ENCODE measurements at regions not wholly inside any gene's neighbourhood (a gene's known extent, or its start where the extent isn't known, plus 50 kb on each side); places are given as distances from the start of the nearest gene placed in this dataset.

DNA sequence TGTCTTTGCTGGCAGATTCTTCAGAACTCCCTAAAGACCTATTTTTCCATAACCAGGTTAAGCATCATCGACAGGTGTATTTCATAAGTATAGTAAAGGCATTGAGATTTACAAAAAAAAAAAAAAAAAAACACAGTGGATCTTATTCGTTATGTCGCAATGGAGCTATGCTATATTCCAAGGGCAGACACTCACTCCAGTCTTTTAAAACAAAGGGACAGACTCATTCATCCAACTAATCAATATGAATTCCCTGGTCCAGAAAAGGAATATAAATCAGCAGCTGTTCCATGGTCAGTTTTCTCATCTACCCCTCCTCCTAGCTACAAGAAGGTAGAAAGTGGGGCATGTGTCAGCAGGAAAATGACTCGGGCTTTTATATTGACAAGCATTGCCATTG lies 97.7 kb upstream of the MON1B start:
- TF ChIP-seq, protein P1, sequence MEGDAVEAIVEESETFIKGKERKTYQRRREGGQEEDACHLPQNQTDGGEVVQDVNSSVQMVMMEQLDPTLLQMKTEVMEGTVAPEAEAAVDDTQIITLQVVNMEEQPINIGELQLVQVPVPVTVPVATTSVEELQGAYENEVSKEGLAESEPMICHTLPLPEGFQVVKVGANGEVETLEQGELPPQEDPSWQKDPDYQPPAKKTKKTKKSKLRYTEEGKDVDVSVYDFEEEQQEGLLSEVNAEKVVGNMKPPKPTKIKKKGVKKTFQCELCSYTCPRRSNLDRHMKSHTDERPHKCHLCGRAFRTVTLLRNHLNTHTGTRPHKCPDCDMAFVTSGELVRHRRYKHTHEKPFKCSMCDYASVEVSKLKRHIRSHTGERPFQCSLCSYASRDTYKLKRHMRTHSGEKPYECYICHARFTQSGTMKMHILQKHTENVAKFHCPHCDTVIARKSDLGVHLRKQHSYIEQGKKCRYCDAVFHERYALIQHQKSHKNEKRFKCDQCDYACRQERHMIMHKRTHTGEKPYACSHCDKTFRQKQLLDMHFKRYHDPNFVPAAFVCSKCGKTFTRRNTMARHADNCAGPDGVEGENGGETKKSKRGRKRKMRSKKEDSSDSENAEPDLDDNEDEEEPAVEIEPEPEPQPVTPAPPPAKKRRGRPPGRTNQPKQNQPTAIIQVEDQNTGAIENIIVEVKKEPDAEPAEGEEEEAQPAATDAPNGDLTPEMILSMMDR (IDR thresholded peaks at IDR 0.05), result no peak
- no peak for TF ChIP-seq POLR2AphosphoS5 (IDR thresholded peaks at IDR 0.05)
- TF ChIP-seq POLR2A (IDR thresholded peaks at IDR 0.05), result no peak

Measured in breast epithelium (tissue), 3 donors.